ENCODE measurements at regions not wholly inside any gene's neighbourhood (a gene's known extent, or its start where the extent isn't known, plus 50 kb on each side); places are given as distances from the start of the nearest gene placed in this dataset.
A peak's percentile ranks its signal among the peaks of the same experiment; 100 is the strongest.

GRCh38 chr15:67000896-67001295 is 64.5 kb upstream of the SMAD3 start:
- DNase-seq (ENCODE audit: extremely low read depth in 1 of 11, low read depth in 9 of 11, low spot score in 4 of 11): no peak

GRCh38 chr15:67002368-67002767 is 63.0 kb upstream of the SMAD3 start:
- DNase-seq (ENCODE audit: extremely low read depth in 1 of 11, low read depth in 9 of 11, low spot score in 4 of 11): no peak

- DNase-seq (ENCODE audit: extremely low read depth in 1 of 11, low read depth in 9 of 11, low spot score in 4 of 11): no peak
Observed at GRCh38 chr15:67003586-67003985, 61.8 kb upstream of the SMAD3 start.

GRCh38 chr15:67004142-67004541 is 61.3 kb upstream of the SMAD3 start:
- peak in 1 of 11 donors; percentile 18 for DNase-seq (ENCODE audit: extremely low read depth in 1 of 11, low read depth in 9 of 11, low spot score in 4 of 11)

- DNase-seq (ENCODE audit: extremely low read depth in 1 of 11, low read depth in 9 of 11, low spot score in 4 of 11): no peak
Observed at GRCh38 chr15:67005294-67005996, 60.0 kb upstream of the SMAD3 start.

- no peak for DNase-seq (ENCODE audit: extremely low read depth in 1 of 11, low read depth in 9 of 11, low spot score in 4 of 11)
Observed at GRCh38 chr15:67006083-67007065, 59.0 kb upstream of the SMAD3 start.

- DNase-seq (ENCODE audit: extremely low read depth in 1 of 11, low read depth in 9 of 11, low spot score in 4 of 11): no peak
Observed at GRCh38 chr15:67009576-67010569, 55.5 kb upstream of the SMAD3 start.

GRCh38 chr15:67010898-67011616 is 54.3 kb upstream of the SMAD3 start:
- DNase-seq (ENCODE audit: extremely low read depth in 1 of 11, low read depth in 9 of 11, low spot score in 4 of 11): no peak

- DNase-seq (ENCODE audit: extremely low read depth in 1 of 11, low read depth in 9 of 11, low spot score in 4 of 11): no peak
Observed at GRCh38 chr15:67011617-67012005, 53.8 kb upstream of the SMAD3 start.

GRCh38 chr15:67013696-67014095 is 51.7 kb upstream of the SMAD3 start:
- DNase-seq (ENCODE audit: extremely low read depth in 1 of 11, low read depth in 9 of 11, low spot score in 4 of 11): peak in 2 of 11 donors; percentile 57 to 64

Data from renal cortex interstitium (tissue), 11 donors.